HCT116 (cell line): ENCODE measurements at regions not wholly inside any gene's neighbourhood (a gene's known extent, or its start where the extent isn't known, plus 50 kb on each side); places are given as distances from the start of the nearest gene placed in this dataset.
A peak's percentile ranks its signal among the peaks of the same experiment; 100 is the strongest.

ENCODE experiments used
- ATAC-seq: fragments of 200-7000 bp; cut with Tn5 transposase; 2 replicates; pipeline ENCODE4 v1.9.1; 2020; ENCODE audit warnings: mild to moderate bottlenecking, moderate library complexity
- BruUV-seq: library from RNA; stranded (reverse); fragments of 400-500 nt; replicated peaks from 2 replicates; lab custom pipeline; 2021; lab: Mats Ljungman, UMichigan
- CTCF ChIA-PET: fragments of 300-600 bp; sonication (Branson Sonifier 250); formaldehyde crosslinking; loops from one replicate; lab custom pipeline; 2021; ENCODE audit warnings: antibody characterized with exemption; lab: Charles Lee
- POLR2A ChIA-PET: fragments of 300-600, 350-600 bp; sonication (Branson Sonifier 250); formaldehyde crosslinking; loops from one replicate; lab custom pipeline; 2021; ENCODE audit warnings: antibody characterized with exemption; lab: Charles Lee
- RAD21 ChIA-PET, 2 experiments: fragments of 300-600 bp; sonication (Branson Sonifier 250); formaldehyde crosslinking; loops; one replicate each; lab custom pipeline; 2023; ENCODE audit warnings: low total read pairs in 2 of 2; ENCODE audit not compliant: uncharacterized antibody in 2 of 2, unreplicated experiment in 2 of 2, low non-redundant PET in 1 of 2; lab: Charles Lee
- DNase-seq: peaks from one replicate; pipeline ENCODE4 v3.0.0-alpha.2; 2010; ENCODE audit warnings: low read depth, low spot score
- H2AFZ ChIP-seq: fragments of 200-600 bp; shearing (Covaris generic), sonication (generic); 2 replicates; pipeline ENCODE4 v1.6.1; 2017; ENCODE audit warnings: low read depth, mixed run types, mixed read lengths, antibody characterized with exemption, low read length; ENCODE audit not compliant: poor library complexity, severe bottlenecking
- H3K27ac ChIP-seq: 2 replicates; pipeline ENCODE4 v1.5.1; 2012; ENCODE audit warnings: low read depth, low read length
- H3K27me3 ChIP-seq: fragments of 200-600 bp; sonication (generic); 2 replicates; pipeline ENCODE4 v1.6.1; 2016; ENCODE audit warnings: mixed run types, low read length, mixed read lengths; ENCODE audit not compliant: insufficient read depth
- H3K36me3 ChIP-seq, 2 experiments: fragments of 200-500 bp in 1 of 2; fragments of 200-600 bp in 1 of 2; sonication (Bioruptor generic) in 1 of 2; sonication (generic) in 1 of 2; 2 replicates each; pipeline versions ENCODE4 v1.5.1 to v1.6.1; 2014 to 2016; ENCODE audit warnings: low read length in 2 of 2, inconsistent platforms in 1 of 2, mixed read lengths in 1 of 2, mixed run types in 1 of 2; ENCODE audit not compliant: insufficient read depth in 2 of 2, control insufficient read depth in 1 of 2
- H3K4me1 ChIP-seq, 2 experiments: fragments of 200-600 bp in 1 of 2; sonication (generic) in 1 of 2; 2 replicates each; pipeline versions ENCODE4 v1.5.1 to v1.6.1; 2012 to 2017; ENCODE audit warnings: low read length in 2 of 2, inconsistent platforms in 1 of 2, mild to moderate bottlenecking in 1 of 2, mixed read lengths in 1 of 2, mixed run types in 1 of 2, moderate library complexity in 1 of 2; ENCODE audit not compliant: insufficient read depth in 2 of 2, control insufficient read depth in 1 of 2
- H3K4me2 ChIP-seq: fragments of 200-600 bp; sonication (generic); 2 replicates; pipeline ENCODE4 v1.6.1; 2017; ENCODE audit warnings: mixed run types, low read length, mixed read lengths
- H3K4me3 ChIP-seq, 2 experiments: fragments of 200-600 bp in 1 of 2; sonication (generic) in 1 of 2; replicated peaks in 1 of 2; 2 replicates each; pipeline ENCODE4 v1.5.1; 2011 to 2016; ENCODE audit warnings: low read length in 2 of 2, control low read depth in 1 of 2, low read depth in 1 of 2, mild to moderate bottlenecking in 1 of 2, mixed read lengths in 1 of 2, mixed run types in 1 of 2
- H3K79me2 ChIP-seq: fragments of 200-600 bp; sonication (generic); 2 replicates; pipeline ENCODE4 v1.6.1; 2017; ENCODE audit warnings: mild to moderate bottlenecking, mixed run types, low read length, moderate library complexity, mixed read lengths; ENCODE audit not compliant: insufficient read depth
- H3K9ac ChIP-seq: fragments of 200-600 bp; sonication (generic); 2 replicates; pipeline ENCODE4 v1.6.1; 2016; ENCODE audit warnings: low read length, mixed read lengths
- H3K9me2 ChIP-seq: fragments of 200-600 bp; sonication (generic), shearing (Covaris generic); 2 replicates; pipeline ENCODE4 v1.6.1; 2017; ENCODE audit warnings: mixed run types, mild to moderate bottlenecking, moderate library complexity; ENCODE audit not compliant: insufficient read depth
- H3K9me3 ChIP-seq, 2 experiments: fragments of 200-500 bp in 1 of 2; fragments of 200-600 bp in 1 of 2; sonication (Bioruptor generic) in 1 of 2; sonication (generic) in 1 of 2; 2 replicates each; pipeline ENCODE4 v1.6.1; 2014 to 2017; ENCODE audit warnings: low read length in 2 of 2, mixed read lengths in 2 of 2, inconsistent platforms in 1 of 2, low read depth in 1 of 2, mild to moderate bottlenecking in 1 of 2, mixed run types in 1 of 2, moderate library complexity in 1 of 2; ENCODE audit not compliant: control insufficient read depth in 1 of 2, insufficient read depth in 1 of 2
- H4K20me1 ChIP-seq: fragments of 200-600 bp; sonication (generic), shearing (Covaris generic); 2 replicates; pipeline ENCODE4 v1.6.1; 2017; ENCODE audit warnings: mixed run types, mild to moderate bottlenecking, moderate library complexity; ENCODE audit not compliant: insufficient read depth
- CBX3 ChIP-seq: IDR thresholded peaks from 2 replicates; pipeline ENCODE4 v1.6.1; 2012; ENCODE audit warnings: low read depth
- CEBPB ChIP-seq: IDR thresholded peaks from 2 replicates; pipeline ENCODE4 v1.6.1; 2012; ENCODE audit warnings: low read depth
- EGR1 ChIP-seq: IDR thresholded peaks from 2 replicates; pipeline ENCODE4 v1.6.1; 2012; ENCODE audit warnings: low read depth
- EZH2 ChIP-seq: fragments of 200-600 bp; sonication (generic); IDR thresholded peaks from 2 replicates; pipeline ENCODE4 v1.6.1; 2017; ENCODE audit warnings: antibody characterized with exemption, mixed run types
- EZH2phosphoT487 ChIP-seq: fragments of 200-600 bp; IDR thresholded peaks from 2 replicates; pipeline ENCODE4 v1.6.1; 2018; ENCODE audit warnings: antibody characterized with exemption, borderline replicate concordance
- FOSL1 ChIP-seq: IDR thresholded peaks from 2 replicates; pipeline ENCODE4 v1.6.1; 2012; ENCODE audit warnings: low read depth
- JUND ChIP-seq: IDR thresholded peaks from 2 replicates; pipeline ENCODE4 v1.6.1; 2012
- MAX ChIP-seq: IDR thresholded peaks from 2 replicates; pipeline ENCODE4 v1.6.1; 2012
- SIN3A ChIP-seq: IDR thresholded peaks from 2 replicates; pipeline ENCODE4 v1.6.1; 2012; ENCODE audit warnings: low read depth
- SP1 ChIP-seq: IDR thresholded peaks from 2 replicates; pipeline ENCODE4 v1.6.1; 2012; ENCODE audit warnings: low read depth
- SRF ChIP-seq: IDR thresholded peaks from 2 replicates; pipeline ENCODE4 v1.6.1; 2012; ENCODE audit warnings: low read depth
- TCF7L2 ChIP-seq: IDR thresholded peaks from 2 replicates; pipeline ENCODE4 v1.7.0; 2011; ENCODE audit warnings: borderline replicate concordance, inconsistent platforms; ENCODE audit not compliant: insufficient read depth, insufficient read length; ENCODE audit errors: extremely low read depth
- YY1 ChIP-seq: IDR thresholded peaks from 2 replicates; pipeline ENCODE4 v1.6.1; 2011; ENCODE audit warnings: low read length, low read depth, moderate library complexity, mild to moderate bottlenecking; ENCODE audit not compliant: insufficient replicate concordance; ENCODE audit errors: extremely low read depth
- intact Hi-C: fragments of 100-400 bp; cut with micrococcal nuclease; formaldehyde crosslinking; loops from 2 replicates; pipeline ENCODE4 v1.10.0; 2022
- TF ChIP-seq, protein P1 (sequence below): IDR thresholded peaks from 2 replicates; pipeline ENCODE4 v1.6.1; 2012; ENCODE audit warnings: low read depth
- TF ChIP-seq, protein P2 (sequence below): IDR thresholded peaks from 2 replicates; pipeline ENCODE4 v1.6.1; 2012

DNA sequence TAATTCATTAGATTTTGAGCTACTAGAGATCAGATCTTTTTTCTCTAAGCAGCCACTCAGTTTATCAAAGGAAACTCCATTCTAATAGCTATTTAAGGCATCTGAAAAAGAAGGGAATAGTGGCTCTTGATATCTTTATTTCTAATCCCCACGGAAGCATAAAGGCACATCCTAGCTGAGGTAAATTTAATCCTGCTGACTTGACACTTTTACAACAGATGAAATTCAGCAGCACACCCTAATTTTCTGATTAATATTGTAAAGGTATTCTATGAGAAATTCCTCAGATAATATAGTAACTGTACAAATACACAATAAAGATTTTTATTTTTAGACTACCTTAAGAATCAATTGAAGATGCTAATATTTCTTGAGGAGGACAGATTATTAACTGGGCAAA lies 916.4 kb downstream of the TMTC2 start (continued):
- TF ChIP-seq YY1 (no peak), EZH2phosphoT487 (no peak), EGR1 (no peak), SRF (no peak)

DNA sequence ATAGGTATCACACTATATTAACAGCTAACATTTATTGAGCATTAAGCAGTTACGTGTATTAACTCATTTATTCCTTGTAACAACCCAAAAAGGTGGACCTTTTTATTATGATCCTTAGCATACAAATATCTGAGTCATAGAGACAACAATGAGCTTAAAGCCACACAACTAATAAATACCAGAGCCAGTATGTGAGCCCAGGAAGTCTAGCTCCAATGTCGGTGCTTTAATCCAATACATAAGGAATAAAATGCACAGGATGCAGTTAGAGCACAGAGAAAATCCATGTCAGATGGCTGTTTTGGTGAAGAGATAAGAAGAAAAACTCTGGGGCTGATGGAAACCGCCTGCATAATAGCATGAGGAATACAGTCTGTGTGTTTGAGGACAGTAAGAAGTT lies 888.6 kb downstream of the TMTC2 start:
- Histone ChIP-seq H3K9me3 (no peaks in the 10 kb centered on the region), H4K20me1 (no peaks in the 10 kb centered on the region), H3K9ac (no peak overlapping the region), H3K27me3 (no peaks in the 10 kb centered on the region), H3K4me3 (no peak overlapping the region), H2AFZ (no peak overlapping the region), H3K36me3 (no peaks in the 10 kb centered on the region), H3K27ac (no peak overlapping the region), H3K9me2 (no peaks in the 10 kb centered on the region), H3K4me1 (peaks cover 9 to 22% of the 10 kb centered on the region in 2 experiments; a peak in 3 of 4 replicates), H3K4me2 (no peak overlapping the region), H3K79me2 (no peaks in the 10 kb centered on the region)
- intact Hi-C loops: no loop called here
- no peak for DNase-seq
- RAD21 ChIA-PET: no interaction called here
- no TSS peak for BruUV-seq
- CTCF ChIA-PET: no interaction called here
- POLR2A ChIA-PET: no interaction called here
- TF ChIP-seq SP1: no peak
- 0 out of 2 replicates have a peak, but pooled peaks have one; percentile 16 for TF ChIP-seq CBX3
- TF ChIP-seq CEBPB: no peak
- peak; percentile 63 for TF ChIP-seq TCF7L2
- peak; percentile 48 for ATAC-seq

DNA sequence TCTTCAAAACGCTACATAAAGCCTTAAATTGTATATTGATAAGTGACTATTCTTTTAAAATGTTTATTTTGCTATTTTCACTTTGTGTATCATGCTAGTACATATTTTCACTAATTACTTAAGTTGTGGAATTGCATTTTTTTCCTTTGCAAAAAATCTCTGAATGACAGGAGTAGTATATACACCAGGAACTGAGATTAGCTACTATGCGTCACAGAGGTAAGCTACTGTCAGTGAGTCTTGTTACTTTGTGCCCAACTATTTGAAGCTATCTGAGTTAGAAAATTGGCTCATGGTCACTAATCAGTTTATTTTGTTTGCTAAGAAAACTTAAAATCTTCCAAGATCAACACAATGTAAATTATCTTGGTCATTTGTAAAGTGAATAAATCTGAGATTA lies 887.4 kb downstream of the TMTC2 start:
- no peaks in the 10 kb centered on the region for H3K36me3 ChIP-seq
- no peak for TF ChIP-seq CEBPB
- TF ChIP-seq EZH2phosphoT487: no peak
- no peak for TF ChIP-seq JUND
- TF ChIP-seq EZH2: no peak
- TF ChIP-seq, protein P1, sequence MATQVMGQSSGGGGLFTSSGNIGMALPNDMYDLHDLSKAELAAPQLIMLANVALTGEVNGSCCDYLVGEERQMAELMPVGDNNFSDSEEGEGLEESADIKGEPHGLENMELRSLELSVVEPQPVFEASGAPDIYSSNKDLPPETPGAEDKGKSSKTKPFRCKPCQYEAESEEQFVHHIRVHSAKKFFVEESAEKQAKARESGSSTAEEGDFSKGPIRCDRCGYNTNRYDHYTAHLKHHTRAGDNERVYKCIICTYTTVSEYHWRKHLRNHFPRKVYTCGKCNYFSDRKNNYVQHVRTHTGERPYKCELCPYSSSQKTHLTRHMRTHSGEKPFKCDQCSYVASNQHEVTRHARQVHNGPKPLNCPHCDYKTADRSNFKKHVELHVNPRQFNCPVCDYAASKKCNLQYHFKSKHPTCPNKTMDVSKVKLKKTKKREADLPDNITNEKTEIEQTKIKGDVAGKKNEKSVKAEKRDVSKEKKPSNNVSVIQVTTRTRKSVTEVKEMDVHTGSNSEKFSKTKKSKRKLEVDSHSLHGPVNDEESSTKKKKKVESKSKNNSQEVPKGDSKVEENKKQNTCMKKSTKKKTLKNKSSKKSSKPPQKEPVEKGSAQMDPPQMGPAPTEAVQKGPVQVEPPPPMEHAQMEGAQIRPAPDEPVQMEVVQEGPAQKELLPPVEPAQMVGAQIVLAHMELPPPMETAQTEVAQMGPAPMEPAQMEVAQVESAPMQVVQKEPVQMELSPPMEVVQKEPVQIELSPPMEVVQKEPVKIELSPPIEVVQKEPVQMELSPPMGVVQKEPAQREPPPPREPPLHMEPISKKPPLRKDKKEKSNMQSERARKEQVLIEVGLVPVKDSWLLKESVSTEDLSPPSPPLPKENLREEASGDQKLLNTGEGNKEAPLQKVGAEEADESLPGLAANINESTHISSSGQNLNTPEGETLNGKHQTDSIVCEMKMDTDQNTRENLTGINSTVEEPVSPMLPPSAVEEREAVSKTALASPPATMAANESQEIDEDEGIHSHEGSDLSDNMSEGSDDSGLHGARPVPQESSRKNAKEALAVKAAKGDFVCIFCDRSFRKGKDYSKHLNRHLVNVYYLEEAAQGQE: no peak
- no peak for TF ChIP-seq MAX
- TF ChIP-seq, protein P2, sequence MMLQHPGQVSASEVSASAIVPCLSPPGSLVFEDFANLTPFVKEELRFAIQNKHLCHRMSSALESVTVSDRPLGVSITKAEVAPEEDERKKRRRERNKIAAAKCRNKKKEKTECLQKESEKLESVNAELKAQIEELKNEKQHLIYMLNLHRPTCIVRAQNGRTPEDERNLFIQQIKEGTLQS: no peak
- TF ChIP-seq TCF7L2: no peak
- TF ChIP-seq SIN3A: no peak
- TF ChIP-seq FOSL1: no peak

More for the DNA sequence above, 887.4 kb downstream of the TMTC2 start:
- Histone ChIP-seq H3K27ac (no peak overlapping the region), H3K4me1 (peaks cover 9 to 22% of the 10 kb centered on the region in 2 experiments; a peak in 3 of 4 replicates), H3K4me3 (peak overlapping the region in 1 of 2 experiments; percentile 8; a peak in 1 of 4 replicates), H3K27me3 (no peaks in the 10 kb centered on the region), H3K9me2 (no peaks in the 10 kb centered on the region), H3K79me2 (no peaks in the 10 kb centered on the region), H3K9me3 (no peaks in the 10 kb centered on the region), H2AFZ (peak overlapping the region; percentile 10), H3K4me2 (peak overlapping the region; percentile 48), H3K9ac (no peak overlapping the region), H4K20me1 (no peaks in the 10 kb centered on the region)
- POLR2A ChIA-PET: no interaction called here
- no TSS peak for BruUV-seq
- RAD21 ChIA-PET: no interaction called here
- ATAC-seq (peak; percentile 64), DNase-seq (no peak)
- intact Hi-C loops: no loop called here
- CTCF ChIA-PET: no interaction called here
